MG63 (cell line): ENCODE measurements at regions not wholly inside any gene's neighbourhood (a gene's known extent, or its start where the extent isn't known, plus 50 kb on each side); places are given as distances from the start of the nearest gene placed in this dataset.
A peak's percentile ranks its signal among the peaks of the same experiment; 100 is the strongest.

Source experiments
- DNase-seq: peaks from one replicate; pipeline ENCODE4 v3.0.0-alpha.2; 2020
- H3K27me3 ChIP-seq: fragments of 250-450 bp; sonication (Bioruptor Pico); 2 replicates; pipeline ENCODE4 v1.5.1; 2020; ENCODE audit warnings: mild to moderate bottlenecking, moderate library complexity
- H3K36me3 ChIP-seq: fragments of 250-450 bp; sonication (Bioruptor Pico); 2 replicates; pipeline ENCODE4 v1.5.1; 2020; ENCODE audit warnings: mild to moderate bottlenecking, moderate library complexity
- H3K4me3 ChIP-seq: fragments of 250-450 bp; sonication (Bioruptor Pico); 2 replicates; pipeline ENCODE4 v1.5.1; 2020; ENCODE audit warnings: mild to moderate bottlenecking, moderate library complexity
- H3K9me3 ChIP-seq: fragments of 250-450 bp; sonication (Bioruptor Pico); 2 replicates; pipeline ENCODE4 v1.5.1; 2020; ENCODE audit warnings: mild to moderate bottlenecking, moderate library complexity

GRCh38 chr4:98728433-98728832, 70.0 kb upstream of the TSPAN5 start:
- peak; percentile 61 for DNase-seq
- Histone ChIP-seq H3K4me3 (no peak overlapping the region), H3K27me3 (no peaks in the 10 kb centered on the region)

GRCh38 chr4:98722000-98722399, 63.6 kb upstream of the TSPAN5 start:
- Histone ChIP-seq H3K27me3 (no peaks in the 10 kb centered on the region), H3K9me3 (no peaks in the 10 kb centered on the region), H3K36me3 (no peaks in the 10 kb centered on the region), H3K4me3 (no peak overlapping the region)
- no peak for DNase-seq

More at GRCh38 chr4:98728433-98728832, 70.0 kb upstream of the TSPAN5 start:
- Histone ChIP-seq H3K9me3 (no peaks in the 10 kb centered on the region), H3K36me3 (no peaks in the 10 kb centered on the region)

GRCh38 chr4:98720871-98721480, 62.6 kb upstream of the TSPAN5 start:
- no peak for DNase-seq
- H3K36me3 ChIP-seq, result no peaks in the 10 kb centered on the region
- no peaks in the 10 kb centered on the region for H3K9me3 ChIP-seq
- no peak overlapping the region for H3K4me3 ChIP-seq
- H3K27me3 ChIP-seq, result no peaks in the 10 kb centered on the region

- no peaks in the 10 kb centered on the region for H3K27me3 ChIP-seq
- H3K36me3 ChIP-seq, result no peaks in the 10 kb centered on the region
- no peak for DNase-seq
- H3K4me3 ChIP-seq, result no peak overlapping the region
- H3K9me3 ChIP-seq, result no peaks in the 10 kb centered on the region
These were observed 58.4 kb upstream of the TSPAN5 start for GRCh38 chr4:98716796-98717195.

GRCh38 chr4:98712607-98713006, 54.2 kb upstream of the TSPAN5 start:
- Histone ChIP-seq H3K9me3 (no peaks in the 10 kb centered on the region), H3K4me3 (no peak overlapping the region)
- no peak for DNase-seq

GRCh38 chr4:98711526-98711925, 53.1 kb upstream of the TSPAN5 start:
- Histone ChIP-seq H3K4me3 (no peak overlapping the region), H3K36me3 (no peaks in the 10 kb centered on the region), H3K9me3 (no peaks in the 10 kb centered on the region), H3K27me3 (no peaks in the 10 kb centered on the region)
- no peak for DNase-seq

More at GRCh38 chr4:98712607-98713006, 54.2 kb upstream of the TSPAN5 start:
- Histone ChIP-seq H3K27me3 (no peaks in the 10 kb centered on the region), H3K36me3 (no peaks in the 10 kb centered on the region)

GRCh38 chr4:98710831-98711230, 52.4 kb upstream of the TSPAN5 start:
- no peaks in the 10 kb centered on the region for H3K36me3 ChIP-seq
- H3K4me3 ChIP-seq, result no peak overlapping the region
- DNase-seq, result no peak
- no peaks in the 10 kb centered on the region for H3K9me3 ChIP-seq
- no peaks in the 10 kb centered on the region for H3K27me3 ChIP-seq
